ENCODE measurements at regions not wholly inside any gene's neighbourhood (a gene's known extent, or its start where the extent isn't known, plus 50 kb on each side); places are given as distances from the start of the nearest gene placed in this dataset.
"Not testable (repeated sequence)": the region's sequence is repeated elsewhere in the genome, so short reads cannot be mapped to it uniquely, and the experiment has no call there.

DNA sequence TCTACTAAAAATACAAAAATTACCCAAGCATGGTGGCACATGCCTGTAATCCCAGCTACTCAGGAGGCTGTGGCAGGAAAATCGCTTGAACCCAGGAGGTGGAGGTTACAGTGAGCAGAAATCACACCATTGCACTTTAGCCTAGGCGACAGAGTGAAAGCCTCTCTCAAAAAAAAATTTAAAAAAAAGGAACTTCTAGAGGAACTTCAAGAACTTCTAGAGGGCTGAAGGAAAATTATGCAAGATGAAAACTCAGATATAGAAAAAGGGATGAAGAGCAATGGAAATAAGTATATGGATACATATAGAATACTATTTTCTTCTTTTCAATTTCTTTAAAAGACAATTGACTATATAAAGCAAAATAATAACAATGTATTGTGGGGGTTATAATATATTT, 51.2 kb upstream of the PRR5 start:
- Histone ChIP-seq H3K36me3 (ENCODE audit: control insufficient read depth, insufficient read depth, low read length) (no peaks in the 10 kb centered on the region), H3K27ac (ENCODE audit: low read depth, low read length) (no peak overlapping the region), H3K4me1 (ENCODE audit: control insufficient read depth, insufficient read depth, low read length) (no peaks in the 10 kb centered on the region), H3K4me3 (ENCODE audit: low read depth, low read length) (no peak overlapping the region), H3K9me3 (ENCODE audit: control insufficient read depth, insufficient read depth, low read length) (no peaks in the 10 kb centered on the region), H3K27me3 (ENCODE audit: control insufficient read depth, insufficient read depth, low read length) (no peaks in the 10 kb centered on the region)
- no CpG with 5 or more reads among the region's 2 CpGs for WGBS (ENCODE audit: insufficient coverage)
- no peak for DNase-seq (ENCODE audit: low read depth in 4 of 6, low spot score in 6 of 6)

DNA sequence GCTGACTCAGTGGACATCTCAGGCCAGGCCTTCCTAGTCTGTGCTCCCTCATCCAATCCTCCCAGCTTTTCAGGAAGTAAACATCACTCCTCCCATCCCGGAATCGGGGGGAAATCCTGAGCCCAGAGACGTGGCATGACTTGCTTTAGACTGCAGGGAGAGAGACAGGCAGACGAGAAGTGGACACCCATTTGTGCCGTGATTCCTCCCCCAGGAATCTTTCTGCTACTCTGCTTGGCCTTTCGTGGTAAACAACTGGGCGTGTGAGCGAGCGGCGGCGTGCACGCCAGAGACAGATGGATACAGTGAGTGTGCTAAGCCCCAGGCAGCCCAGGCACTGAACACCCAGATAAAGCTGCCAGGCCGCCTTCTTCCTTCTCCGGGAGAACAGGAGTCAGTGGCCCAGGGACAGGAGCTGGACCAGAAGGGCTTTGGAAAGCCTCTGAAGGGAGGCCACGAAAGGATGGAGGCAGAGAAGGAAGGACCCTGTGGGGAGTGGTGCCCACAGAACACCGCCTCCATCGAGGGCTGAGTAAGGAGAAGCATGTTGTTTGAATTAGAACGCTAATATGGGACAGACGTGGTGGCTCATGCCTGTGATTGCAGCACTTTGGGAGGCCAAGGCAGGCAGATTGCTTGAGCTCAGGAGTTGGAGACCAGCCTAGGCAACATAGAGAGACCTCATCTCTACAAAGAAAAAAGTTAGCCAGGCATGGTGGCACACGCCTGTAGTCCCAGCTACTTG, 53.0 kb upstream of the PRR5 start:
- Histone ChIP-seq H3K4me3 (ENCODE audit: low read depth, low read length) (no peak overlapping the region), H3K9me3 (ENCODE audit: control insufficient read depth, insufficient read depth, low read length) (no peaks in the 10 kb centered on the region), H3K4me1 (ENCODE audit: control insufficient read depth, insufficient read depth, low read length) (no peaks in the 10 kb centered on the region), H3K27me3 (ENCODE audit: control insufficient read depth, insufficient read depth, low read length) (no peaks in the 10 kb centered on the region), H3K27ac (ENCODE audit: low read depth, low read length) (no peak overlapping the region), H3K36me3 (ENCODE audit: control insufficient read depth, insufficient read depth, low read length) (no peaks in the 10 kb centered on the region)
- DNase-seq (ENCODE audit: low read depth in 4 of 6, low spot score in 6 of 6): no peak
- 83% methylated on average over 19 of the region's 20 CpGs for WGBS (ENCODE audit: insufficient coverage)

GRCh38 chr22:44648085-44648820, 53.8 kb upstream of the PRR5 start:
- DNase-seq (ENCODE audit: low read depth in 4 of 6, low spot score in 6 of 6): no peak
- Histone ChIP-seq H3K4me1 (ENCODE audit: control insufficient read depth, insufficient read depth, low read length) (no peaks in the 10 kb centered on the region), H3K27ac (ENCODE audit: low read depth, low read length) (no peak overlapping the region), H3K9me3 (ENCODE audit: control insufficient read depth, insufficient read depth, low read length) (no peaks in the 10 kb centered on the region), H3K36me3 (ENCODE audit: control insufficient read depth, insufficient read depth, low read length) (no peaks in the 10 kb centered on the region), H3K4me3 (ENCODE audit: low read depth, low read length) (no peak overlapping the region), H3K27me3 (ENCODE audit: control insufficient read depth, insufficient read depth, low read length) (no peaks in the 10 kb centered on the region)
- 82% methylated on average over 12 of the region's 12 CpGs for WGBS (ENCODE audit: insufficient coverage)

DNA sequence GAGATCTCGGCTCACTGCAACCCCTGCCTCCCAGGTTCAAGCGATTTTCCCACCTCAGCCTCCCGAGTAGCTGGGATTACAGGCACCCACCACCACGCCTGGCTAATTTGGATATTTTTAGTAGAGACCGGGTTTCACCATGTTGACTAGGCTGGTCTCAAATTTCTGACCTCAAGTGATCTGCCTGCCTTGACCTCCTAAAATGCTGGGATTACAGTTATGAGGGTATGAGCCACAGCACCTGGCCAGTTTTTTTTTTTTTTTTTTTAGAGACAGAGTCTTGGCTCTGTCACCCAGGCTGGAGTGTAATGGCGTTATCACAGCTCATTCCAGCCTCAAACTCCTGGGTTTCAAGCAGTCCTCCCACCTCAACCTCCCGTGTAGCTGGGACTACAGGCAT, 54.9 kb upstream of the PRR5 start:
- H3K36me3 ChIP-seq (ENCODE audit: control insufficient read depth, insufficient read depth, low read length): no peaks in the 10 kb centered on the region
- no peak for DNase-seq (ENCODE audit: low read depth in 4 of 6, low spot score in 6 of 6)

GRCh38 chr22:44646668-44647067, 55.3 kb upstream of the PRR5 start:
- H3K27ac ChIP-seq (ENCODE audit: low read depth, low read length): no peak overlapping the region
- no peaks in the 10 kb centered on the region for H3K27me3 ChIP-seq (ENCODE audit: control insufficient read depth, insufficient read depth, low read length)
- no peaks in the 10 kb centered on the region for H3K4me1 ChIP-seq (ENCODE audit: control insufficient read depth, insufficient read depth, low read length)
- no peaks in the 10 kb centered on the region for H3K36me3 ChIP-seq (ENCODE audit: control insufficient read depth, insufficient read depth, low read length)
- WGBS (ENCODE audit: insufficient coverage): 95% methylated on average over 3 of the region's 6 CpGs
- no peak for DNase-seq (ENCODE audit: low read depth in 4 of 6, low spot score in 6 of 6)
- H3K9me3 ChIP-seq (ENCODE audit: control insufficient read depth, insufficient read depth, low read length): no peaks in the 10 kb centered on the region
- no peak overlapping the region for H3K4me3 ChIP-seq (ENCODE audit: low read depth, low read length)

More for the DNA sequence above, 54.9 kb upstream of the PRR5 start:
- Histone ChIP-seq H3K4me1 (ENCODE audit: control insufficient read depth, insufficient read depth, low read length) (no peaks in the 10 kb centered on the region), H3K9me3 (ENCODE audit: control insufficient read depth, insufficient read depth, low read length) (no peaks in the 10 kb centered on the region), H3K27me3 (ENCODE audit: control insufficient read depth, insufficient read depth, low read length) (no peaks in the 10 kb centered on the region), H3K4me3 (ENCODE audit: low read depth, low read length) (no peak overlapping the region), H3K27ac (ENCODE audit: low read depth, low read length) (no peak overlapping the region)
- WGBS (ENCODE audit: insufficient coverage): 95% methylated on average over 4 of the region's 7 CpGs

GRCh38 chr22:44646141-44646540, 55.9 kb upstream of the PRR5 start:
- Histone ChIP-seq H3K4me3 (ENCODE audit: low read depth, low read length) (no peak overlapping the region), H3K27me3 (ENCODE audit: control insufficient read depth, insufficient read depth, low read length) (no peaks in the 10 kb centered on the region), H3K9me3 (ENCODE audit: control insufficient read depth, insufficient read depth, low read length) (no peaks in the 10 kb centered on the region), H3K4me1 (ENCODE audit: control insufficient read depth, insufficient read depth, low read length) (no peaks in the 10 kb centered on the region), H3K27ac (ENCODE audit: low read depth, low read length) (no peak overlapping the region), H3K36me3 (ENCODE audit: control insufficient read depth, insufficient read depth, low read length) (no peaks in the 10 kb centered on the region)
- WGBS (ENCODE audit: insufficient coverage): 94% methylated on average over 10 of the region's 13 CpGs
- no peak for DNase-seq (ENCODE audit: low read depth in 4 of 6, low spot score in 6 of 6)

- Histone ChIP-seq H3K27me3 (ENCODE audit: control insufficient read depth, insufficient read depth, low read length) (no peaks in the 10 kb centered on the region), H3K27ac (ENCODE audit: low read depth, low read length) (no peak overlapping the region), H3K9me3 (ENCODE audit: control insufficient read depth, insufficient read depth, low read length) (no peaks in the 10 kb centered on the region), H3K4me3 (ENCODE audit: low read depth, low read length) (no peak overlapping the region), H3K4me1 (ENCODE audit: control insufficient read depth, insufficient read depth, low read length) (peaks cover 5% of the 10 kb centered on the region), H3K36me3 (ENCODE audit: control insufficient read depth, insufficient read depth, low read length) (no peaks in the 10 kb centered on the region)
- no peak for DNase-seq (ENCODE audit: low read depth in 4 of 6, low spot score in 6 of 6)
- 59% methylated on average over 11 of the region's 11 CpGs for WGBS (ENCODE audit: insufficient coverage)
Measured at GRCh38 chr22:44645531-44645930, 56.5 kb upstream of the PRR5 start.

DNA sequence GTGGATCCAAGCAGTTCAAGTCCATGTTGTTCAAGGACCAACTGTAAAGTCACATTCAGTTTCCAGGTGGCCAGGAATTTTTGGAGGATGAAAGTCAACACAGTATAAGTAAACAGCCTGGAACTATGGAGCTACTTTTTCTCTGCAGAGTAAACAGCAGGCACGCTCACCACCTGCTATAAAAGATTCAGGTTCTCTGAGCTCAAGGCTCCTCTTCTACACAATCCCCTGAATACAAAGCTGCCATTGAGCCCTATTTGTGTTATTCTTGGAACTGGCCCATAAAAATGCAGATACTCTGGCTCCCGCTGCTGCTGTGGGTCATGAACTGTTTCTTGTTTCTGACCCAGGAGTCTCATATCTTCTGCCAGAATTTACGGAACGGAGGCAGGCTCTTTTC, 56.9 kb upstream of the PRR5 start:
- 39% methylated on average over 3 of the region's 4 CpGs for WGBS (ENCODE audit: insufficient coverage)
- Histone ChIP-seq H3K4me3 (ENCODE audit: low read depth, low read length) (no peak overlapping the region), H3K27me3 (ENCODE audit: control insufficient read depth, insufficient read depth, low read length) (no peaks in the 10 kb centered on the region), H3K36me3 (ENCODE audit: control insufficient read depth, insufficient read depth, low read length) (no peaks in the 10 kb centered on the region), H3K4me1 (ENCODE audit: control insufficient read depth, insufficient read depth, low read length) (peaks cover 9% of the 10 kb centered on the region), H3K9me3 (ENCODE audit: control insufficient read depth, insufficient read depth, low read length) (no peaks in the 10 kb centered on the region), H3K27ac (ENCODE audit: low read depth, low read length) (no peak overlapping the region)
- no peak for DNase-seq (ENCODE audit: low read depth in 4 of 6, low spot score in 6 of 6)

- DNase-seq (ENCODE audit: low read depth in 4 of 6, low spot score in 6 of 6); H3K27me3 ChIP-seq (ENCODE audit: control insufficient read depth, insufficient read depth, low read length); H3K36me3 ChIP-seq (ENCODE audit: control insufficient read depth, insufficient read depth, low read length); H3K9me3 ChIP-seq (ENCODE audit: control insufficient read depth, insufficient read depth, low read length); H3K27ac ChIP-seq (ENCODE audit: low read depth, low read length); H3K4me3 ChIP-seq (ENCODE audit: low read depth, low read length): not testable (repeated sequence)
- H3K4me1 ChIP-seq (ENCODE audit: control insufficient read depth, insufficient read depth, low read length): peaks cover 24% of the 10 kb centered on the region
- 99% methylated on average over 8 of the region's 19 CpGs for WGBS (ENCODE audit: insufficient coverage)
Measured at GRCh38 chr22:44643526-44644101, 58.4 kb upstream of the PRR5 start.

Measured in spinal cord (tissue), 9 donors.